GM12873 (cell line): ENCODE measurements at regions not wholly inside any gene's neighbourhood (a gene's known extent, or its start where the extent isn't known, plus 50 kb on each side); places are given as distances from the start of the nearest gene placed in this dataset.
A peak's percentile ranks its signal among the peaks of the same experiment; 100 is the strongest.

Experiments
- TF ChIP-seq, protein P1 (sequence below): IDR thresholded peaks from 2 replicates; pipeline ENCODE4 v1.5.1; 2012; ENCODE audit warnings: low read depth, mild to moderate bottlenecking, moderate library complexity, low read length, control low read depth; ENCODE audit not compliant: insufficient read depth; ENCODE audit errors: missing control alignments

DNA sequence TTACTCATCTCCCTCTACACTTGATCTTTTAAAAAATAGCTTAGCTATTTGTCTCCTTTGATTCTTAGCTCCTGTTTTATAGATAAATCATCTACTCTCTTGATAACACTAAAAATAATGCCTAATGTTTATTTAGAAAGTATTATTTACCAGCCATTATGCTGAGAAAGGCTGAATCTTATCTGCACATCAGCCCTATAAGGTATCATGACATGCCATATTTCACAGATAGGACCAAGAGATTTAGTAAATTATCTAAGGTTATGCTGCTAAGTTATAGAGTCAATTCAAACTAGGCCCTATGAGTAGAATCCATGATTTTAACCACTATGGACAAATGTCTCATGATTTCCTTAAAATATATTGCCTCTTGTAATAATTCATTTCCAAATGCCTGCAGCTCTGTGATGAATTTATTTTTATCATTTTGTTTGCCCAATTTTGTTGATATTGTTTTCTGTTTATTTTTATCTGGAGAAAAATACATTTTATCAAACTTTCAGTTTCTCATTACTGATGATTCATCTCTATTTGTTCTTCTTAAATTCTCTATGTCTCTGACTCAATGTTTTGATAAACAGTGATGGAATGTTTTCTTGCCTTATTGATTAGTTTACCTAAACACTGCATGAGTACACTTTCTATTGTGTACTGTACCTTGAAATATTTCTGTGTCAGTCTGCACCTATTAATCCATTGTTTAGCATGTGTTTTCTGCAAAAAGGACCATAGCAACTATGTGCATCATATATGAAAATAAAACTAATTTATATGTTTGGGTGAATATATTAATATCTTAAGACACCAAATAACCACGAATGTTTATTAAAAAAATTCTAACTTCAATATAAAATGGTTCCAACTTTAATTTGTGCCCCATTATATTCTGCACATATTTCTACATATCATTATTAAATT, 300.8 kb downstream of the CDH9 start:
- TF ChIP-seq, protein P1, sequence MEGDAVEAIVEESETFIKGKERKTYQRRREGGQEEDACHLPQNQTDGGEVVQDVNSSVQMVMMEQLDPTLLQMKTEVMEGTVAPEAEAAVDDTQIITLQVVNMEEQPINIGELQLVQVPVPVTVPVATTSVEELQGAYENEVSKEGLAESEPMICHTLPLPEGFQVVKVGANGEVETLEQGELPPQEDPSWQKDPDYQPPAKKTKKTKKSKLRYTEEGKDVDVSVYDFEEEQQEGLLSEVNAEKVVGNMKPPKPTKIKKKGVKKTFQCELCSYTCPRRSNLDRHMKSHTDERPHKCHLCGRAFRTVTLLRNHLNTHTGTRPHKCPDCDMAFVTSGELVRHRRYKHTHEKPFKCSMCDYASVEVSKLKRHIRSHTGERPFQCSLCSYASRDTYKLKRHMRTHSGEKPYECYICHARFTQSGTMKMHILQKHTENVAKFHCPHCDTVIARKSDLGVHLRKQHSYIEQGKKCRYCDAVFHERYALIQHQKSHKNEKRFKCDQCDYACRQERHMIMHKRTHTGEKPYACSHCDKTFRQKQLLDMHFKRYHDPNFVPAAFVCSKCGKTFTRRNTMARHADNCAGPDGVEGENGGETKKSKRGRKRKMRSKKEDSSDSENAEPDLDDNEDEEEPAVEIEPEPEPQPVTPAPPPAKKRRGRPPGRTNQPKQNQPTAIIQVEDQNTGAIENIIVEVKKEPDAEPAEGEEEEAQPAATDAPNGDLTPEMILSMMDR, result no peak

DNA sequence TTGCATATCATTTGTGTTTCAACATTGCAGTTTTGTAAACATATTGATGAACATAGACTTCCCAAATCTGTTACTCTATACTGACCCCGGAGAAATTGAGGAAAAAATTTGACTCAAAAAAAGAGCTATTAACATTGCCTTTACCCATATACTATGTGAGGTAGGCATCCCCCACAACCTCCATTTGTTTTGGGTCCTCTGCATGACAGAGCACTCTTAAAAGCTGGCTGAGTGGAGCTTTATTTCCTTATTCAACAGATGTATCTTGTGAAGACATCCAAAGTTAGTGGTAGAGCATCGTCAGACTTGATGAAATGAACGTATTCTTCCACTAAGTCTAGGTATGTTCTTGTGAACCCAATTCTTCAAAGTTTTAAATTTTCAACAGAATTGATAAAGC, 310.5 kb downstream of the CDH9 start:
- TF ChIP-seq, protein P1, result no peak

DNA sequence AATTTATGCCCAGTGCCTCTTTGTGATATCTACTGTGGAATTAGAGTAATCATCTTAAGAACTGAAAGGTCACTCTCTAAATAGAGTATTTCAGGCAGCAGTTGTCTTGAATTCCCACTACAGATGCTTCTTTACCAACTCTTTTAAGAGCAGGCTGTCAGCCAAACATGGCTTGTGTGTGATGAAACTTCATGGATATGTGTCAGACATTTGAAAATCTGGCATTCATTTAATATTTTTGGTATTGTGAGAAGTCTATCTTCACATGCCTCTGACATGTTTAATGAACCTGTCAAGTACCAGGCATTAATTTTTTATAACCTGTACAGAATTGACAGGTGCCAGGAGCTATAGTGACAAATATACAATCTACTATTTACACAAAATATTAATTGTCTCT, 318.6 kb downstream of the CDH9 start:
- TF ChIP-seq, protein P1, result no peak

DNA sequence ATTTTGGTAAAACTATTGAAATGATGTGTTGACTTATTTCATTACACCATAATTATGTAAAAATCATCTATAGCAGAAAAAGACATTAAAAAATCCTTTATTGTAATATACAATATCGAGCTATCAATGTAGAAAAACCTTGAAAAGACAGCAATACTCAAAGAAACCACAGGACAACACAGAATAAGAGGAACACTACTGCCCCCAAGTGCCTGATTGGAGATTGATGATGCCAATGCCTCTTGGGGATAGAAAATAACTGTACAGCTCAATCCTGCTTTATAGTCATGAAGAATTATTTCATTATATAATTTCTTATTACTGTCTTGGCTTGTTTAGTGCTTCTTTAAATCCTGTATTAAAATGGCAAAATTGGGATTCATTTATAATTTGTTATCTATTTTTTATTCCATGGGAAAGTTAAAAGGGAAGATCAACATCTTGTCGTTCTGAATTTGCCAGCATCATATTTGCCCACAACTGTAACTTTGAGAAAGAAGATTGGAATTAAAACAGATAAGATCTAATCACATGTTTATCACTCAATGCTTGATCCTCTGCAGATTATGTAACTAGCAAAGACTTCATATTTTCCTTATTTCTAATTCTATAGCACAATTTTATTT, 337.5 kb downstream of the CDH9 start:
- TF ChIP-seq, protein P1, result peak; percentile 46

DNA sequence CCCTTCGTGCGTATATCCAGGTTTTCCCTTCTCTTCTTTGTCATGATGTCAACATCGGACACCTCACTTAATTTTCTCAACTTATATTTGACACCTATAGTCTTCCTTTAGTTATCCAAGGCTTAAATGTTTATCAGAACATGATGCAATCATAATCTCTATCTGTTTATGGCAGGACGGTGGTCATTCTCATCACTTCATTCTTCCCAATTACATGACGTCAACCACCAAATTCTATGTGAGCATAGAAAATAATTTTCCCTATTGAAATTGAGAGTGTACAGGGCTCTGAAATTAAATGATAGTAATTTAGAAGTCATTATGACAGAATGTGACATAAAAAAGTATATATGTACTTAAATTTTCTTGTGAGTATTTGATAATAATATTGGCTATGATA, 345.4 kb downstream of the CDH9 start:
- TF ChIP-seq, protein P1, result no peak

DNA sequence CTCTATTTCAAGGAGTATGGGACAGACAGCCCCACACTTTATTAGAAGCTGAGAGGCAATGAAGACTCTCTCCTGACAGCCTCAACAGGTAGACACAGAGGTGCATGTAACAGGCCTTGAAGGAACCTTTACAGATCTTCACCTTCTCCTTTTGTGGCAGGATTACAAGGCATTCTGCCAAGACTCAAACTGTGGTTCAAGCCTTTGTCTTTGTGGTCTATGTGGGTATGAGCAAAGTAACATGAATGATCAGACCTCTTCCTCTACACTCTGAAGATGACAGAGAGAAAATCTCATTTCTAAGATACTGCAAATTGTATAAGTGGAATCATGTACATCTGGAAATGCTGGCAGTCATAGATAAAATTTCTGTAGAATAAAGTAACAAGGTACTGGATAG, 346.9 kb downstream of the CDH9 start:
- TF ChIP-seq, protein P1, result no peak

DNA sequence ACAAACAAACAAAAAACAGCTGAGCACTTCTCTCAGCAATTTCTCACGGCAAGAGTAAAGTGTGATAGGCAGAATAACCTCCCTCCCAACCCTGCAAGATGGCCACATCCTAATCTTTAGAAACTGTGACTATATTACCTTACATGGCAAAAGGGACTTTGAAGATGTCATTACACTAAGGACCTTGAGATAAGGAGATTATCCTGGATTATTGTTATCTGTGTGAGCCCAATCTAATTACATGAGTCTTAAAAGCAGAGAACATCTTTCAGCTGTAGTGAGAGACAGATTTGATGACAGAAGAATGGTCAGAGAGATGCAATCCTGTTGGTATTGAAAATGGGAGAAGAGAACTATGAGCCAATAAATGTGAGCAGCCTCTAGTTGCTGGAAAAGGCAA, 347.9 kb downstream of the CDH9 start:
- TF ChIP-seq, protein P1, result no peak
